Gastroesophageal sphincter (tissue), 4 donors: ENCODE measurements at regions not wholly inside any gene's neighbourhood (a gene's known extent, or its start where the extent isn't known, plus 50 kb on each side); places are given as distances from the start of the nearest gene placed in this dataset.

Source experiments
- ATAC-seq: fragments of 150-250 bp; one replicate; pipeline ENCODE4 v1.9.1; 2016; ENCODE audit warnings: mild to moderate bottlenecking, moderate library complexity
- H3K27ac ChIP-seq, 4 donors: fragments of 200-600 bp; sonication (generic) in 3 of 4; 1 replicate in 3 of 4; 2 replicates in 1 of 4; pipeline ENCODE4 v1.5.1; 2016 to 2019
- H3K27me3 ChIP-seq: fragments of 200-600 bp; sonication (generic); one replicate; pipeline ENCODE4 v1.5.1; 2019
- H3K36me3 ChIP-seq, 2 donors: fragments of 200-600 bp; sonication (generic); one replicate each; pipeline ENCODE4 v1.5.1; 2019; ENCODE audit warnings: control low read depth in 1 of 2
- H3K4me1 ChIP-seq, 3 donors: fragments of 200-600 bp; sonication (generic); 1 replicate in 2 of 3; 2 replicates in 1 of 3; pipeline ENCODE4 v1.5.1; 2016 to 2019; ENCODE audit warnings: control low read depth in 2 of 3
- H3K4me3 ChIP-seq, 2 donors: fragments of 200-600 bp; sonication (generic); one replicate each; pipeline ENCODE4 v1.5.1; 2019; ENCODE audit warnings: mild to moderate bottlenecking in 1 of 2, moderate library complexity in 1 of 2
- H3K9me3 ChIP-seq, 3 donors: fragments of 200-600 bp; sonication (generic); one replicate each; pipeline ENCODE4 v1.5.1; 2017 to 2019; ENCODE audit warnings: control low read depth in 2 of 3
- EP300 ChIP-seq: sonication (generic); formaldehyde crosslinking; IDR thresholded peaks from one replicate; pipeline ENCODE4 v1.6.1; 2017; ENCODE audit warnings: antibody characterized with exemption, mild to moderate bottlenecking
- POLR2A ChIP-seq, 2 donors: fragments of 450-650 bp; IDR thresholded peaks; one replicate each; pipeline ENCODE4 v1.6.1; 2017; ENCODE audit warnings: antibody characterized with exemption in 2 of 2, mild to moderate bottlenecking in 2 of 2, moderate library complexity in 1 of 2
- POLR2AphosphoS5 ChIP-seq: sonication (generic); formaldehyde crosslinking; IDR thresholded peaks from one replicate; pipeline ENCODE4 v1.6.1; 2017; ENCODE audit warnings: antibody characterized with exemption
- WGBS, 2 donors: methylation state at CpG; one replicate each; pipeline ENCODE4 v1.1.5; 2018; ENCODE audit warnings: low coverage in 1 of 2; 5-methylcytosine and 5-hydroxymethylcytosine counted together
- TF ChIP-seq, protein P1 (sequence below), 4 experiments: fragments of 200-600 bp in 2 of 4; fragments of 450-650 bp in 2 of 4; sonication (generic) in 1 of 4; IDR thresholded peaks; one replicate each; pipeline ENCODE4 v1.5.1; 2017 to 2019; ENCODE audit warnings: antibody characterized with exemption in 4 of 4, mild to moderate bottlenecking in 2 of 4, moderate library complexity in 2 of 4

DNA sequence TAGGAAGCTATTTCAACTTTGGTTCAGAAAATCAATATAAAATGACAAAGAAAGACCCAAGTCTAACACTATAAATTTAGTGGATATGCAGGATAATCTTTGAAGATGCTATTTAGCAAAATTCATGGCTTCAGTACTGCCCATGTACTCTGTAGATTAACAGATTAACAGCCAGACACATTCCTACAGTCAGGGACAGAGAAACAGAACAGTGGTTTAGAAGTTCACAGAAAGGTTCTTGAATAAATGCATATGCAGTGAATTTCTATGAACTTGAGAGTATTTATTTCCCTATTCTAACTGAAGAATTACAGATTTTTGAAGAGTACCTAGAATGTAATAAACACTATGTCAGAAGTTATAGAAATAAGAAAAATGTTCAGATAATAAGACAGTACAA, 222.8 kb downstream of the KLF12 start:
- Histone ChIP-seq H3K36me3 (no peaks in the 10 kb centered on the region), H3K27me3 (no peaks in the 10 kb centered on the region), H3K9me3 (no peaks in the 10 kb centered on the region), H3K4me3 (no peak overlapping the region), H3K4me1 (peaks cover 13 to 50% (median 31%) of the 10 kb centered on the region in 3 donors), H3K27ac (peak overlapping the region; percentile 8 to 77 (median 72))
- TF ChIP-seq POLR2A (IDR thresholded peaks at IDR 0.05) (no peak), POLR2AphosphoS5 (no peak), EP300 (no peak)
- TF ChIP-seq, protein P1, sequence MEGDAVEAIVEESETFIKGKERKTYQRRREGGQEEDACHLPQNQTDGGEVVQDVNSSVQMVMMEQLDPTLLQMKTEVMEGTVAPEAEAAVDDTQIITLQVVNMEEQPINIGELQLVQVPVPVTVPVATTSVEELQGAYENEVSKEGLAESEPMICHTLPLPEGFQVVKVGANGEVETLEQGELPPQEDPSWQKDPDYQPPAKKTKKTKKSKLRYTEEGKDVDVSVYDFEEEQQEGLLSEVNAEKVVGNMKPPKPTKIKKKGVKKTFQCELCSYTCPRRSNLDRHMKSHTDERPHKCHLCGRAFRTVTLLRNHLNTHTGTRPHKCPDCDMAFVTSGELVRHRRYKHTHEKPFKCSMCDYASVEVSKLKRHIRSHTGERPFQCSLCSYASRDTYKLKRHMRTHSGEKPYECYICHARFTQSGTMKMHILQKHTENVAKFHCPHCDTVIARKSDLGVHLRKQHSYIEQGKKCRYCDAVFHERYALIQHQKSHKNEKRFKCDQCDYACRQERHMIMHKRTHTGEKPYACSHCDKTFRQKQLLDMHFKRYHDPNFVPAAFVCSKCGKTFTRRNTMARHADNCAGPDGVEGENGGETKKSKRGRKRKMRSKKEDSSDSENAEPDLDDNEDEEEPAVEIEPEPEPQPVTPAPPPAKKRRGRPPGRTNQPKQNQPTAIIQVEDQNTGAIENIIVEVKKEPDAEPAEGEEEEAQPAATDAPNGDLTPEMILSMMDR (IDR thresholded peaks at IDR 0.05) = no peak
- ATAC-seq = no peak

DNA sequence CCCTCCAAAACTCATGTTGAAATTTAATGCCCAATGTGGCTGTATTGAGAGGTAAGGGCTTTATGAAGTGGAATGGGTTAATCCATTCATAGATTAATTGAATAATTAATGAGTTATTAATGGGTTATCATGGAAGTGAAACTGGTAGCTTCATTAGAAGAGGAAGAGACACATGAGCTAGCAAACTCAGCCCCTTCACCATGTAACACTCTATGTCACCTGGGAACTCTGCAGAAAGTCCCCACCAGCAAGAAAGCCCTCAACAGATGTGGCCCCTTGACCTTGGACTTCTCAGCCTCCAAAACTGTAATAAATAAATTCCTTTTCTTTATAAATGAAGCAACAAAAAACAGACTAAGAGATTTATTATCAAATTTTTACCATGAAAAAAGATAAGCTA, 223.5 kb downstream of the KLF12 start:
- Histone ChIP-seq H3K27ac (no peak overlapping the region), H3K9me3 (no peaks in the 10 kb centered on the region), H3K36me3 (no peaks in the 10 kb centered on the region), H3K4me3 (no peak overlapping the region), H3K4me1 (peaks cover 13 to 45% (median 31%) of the 10 kb centered on the region in 3 donors), H3K27me3 (no peaks in the 10 kb centered on the region)
- TF ChIP-seq EP300 (no peak), POLR2A (IDR thresholded peaks at IDR 0.05) (no peak), POLR2AphosphoS5 (no peak)
- TF ChIP-seq, protein P1 (IDR thresholded peaks at IDR 0.05) = no peak
- no peak for ATAC-seq

DNA sequence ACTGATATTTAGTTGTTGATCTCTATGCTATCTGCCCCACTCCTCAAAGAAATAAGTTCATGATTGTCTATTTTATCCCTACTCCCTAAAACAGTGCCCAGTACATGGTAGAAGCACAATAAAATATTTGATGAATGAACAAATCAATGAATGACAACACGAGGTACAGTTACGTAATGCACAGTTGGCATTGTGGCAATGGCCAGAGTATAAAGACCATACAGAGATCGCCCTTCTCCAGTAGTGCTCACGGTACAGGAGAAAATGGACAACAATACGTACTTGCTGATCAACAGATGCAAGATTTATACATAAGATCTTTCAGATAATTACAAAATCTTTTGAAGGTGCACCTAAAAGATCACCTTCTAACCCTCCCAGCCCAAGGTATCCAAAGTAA, 225.4 kb downstream of the KLF12 start:
- TF ChIP-seq EP300 = no peak
- TF ChIP-seq, protein P1 (IDR thresholded peaks at IDR 0.05) = no peak
- TF ChIP-seq POLR2A (IDR thresholded peaks at IDR 0.05) = no peak
- no peak for TF ChIP-seq POLR2AphosphoS5
- no peak for ATAC-seq
- Histone ChIP-seq H3K4me1 (peaks cover 7 to 30% (median 23%) of the 10 kb centered on the region in 3 donors), H3K27me3 (no peaks in the 10 kb centered on the region), H3K27ac (no peak overlapping the region), H3K4me3 (no peak overlapping the region), H3K9me3 (no peaks in the 10 kb centered on the region), H3K36me3 (no peaks in the 10 kb centered on the region)
- 89 to 96% methylated on average over 5 of the region's 5 CpGs for WGBS, 2 donors

DNA sequence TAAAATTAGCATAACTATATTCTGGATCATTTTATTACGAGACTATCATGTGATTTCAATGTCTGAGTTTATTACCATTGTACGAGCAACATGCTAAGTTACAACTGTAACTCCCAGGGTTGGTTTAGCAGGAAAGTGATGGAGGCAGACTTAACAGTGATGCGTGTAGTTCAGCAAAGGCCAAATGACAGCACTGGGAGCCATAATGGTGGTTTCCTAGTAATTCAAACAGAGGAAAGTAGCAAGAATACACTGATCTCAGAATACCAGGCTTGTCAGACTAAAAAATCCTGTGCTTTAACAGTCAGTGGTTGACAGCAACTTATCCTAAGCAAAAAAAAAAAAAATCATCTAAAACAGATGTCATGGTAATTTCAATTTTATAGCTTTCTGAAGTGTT, 229.6 kb downstream of the KLF12 start:
- no peak for ATAC-seq
- no peaks in the 10 kb centered on the region for H3K36me3 ChIP-seq
- H3K4me3 ChIP-seq = no peak overlapping the region
- 91 to 100% methylated on average over 3 of the region's 3 CpGs for WGBS, 2 donors
- H3K4me1 ChIP-seq = peaks cover 0 to 15% (median 0%) of the 10 kb centered on the region in 3 donors
- H3K9me3 ChIP-seq = no peaks in the 10 kb centered on the region
- no peaks in the 10 kb centered on the region for H3K27me3 ChIP-seq
- no peak overlapping the region for H3K27ac ChIP-seq
- TF ChIP-seq, protein P1 (IDR thresholded peaks at IDR 0.05) = no peak
- TF ChIP-seq EP300 (no peak), POLR2A (IDR thresholded peaks at IDR 0.05) (no peak), POLR2AphosphoS5 (no peak)

DNA sequence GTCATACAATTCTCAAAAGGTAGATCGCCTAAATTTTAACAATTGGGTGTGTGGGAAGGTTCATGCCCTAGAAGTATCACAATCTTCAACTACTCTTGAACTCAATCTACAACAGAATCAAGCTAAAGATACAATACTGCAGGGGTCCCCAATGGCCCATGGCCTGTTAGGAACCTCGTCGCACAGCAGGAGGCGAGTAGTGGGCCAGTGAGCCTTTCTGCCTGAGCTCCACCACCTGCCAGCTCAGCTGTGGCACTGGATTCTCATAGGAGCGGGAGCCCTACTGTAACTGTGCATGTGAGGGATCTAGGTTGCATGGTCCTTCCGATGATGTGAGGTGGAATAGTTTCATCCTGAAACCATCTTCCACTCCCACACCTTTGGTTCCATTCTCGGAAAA, 230.6 kb downstream of the KLF12 start:
- TF ChIP-seq, protein P1 (IDR thresholded peaks at IDR 0.05) = no peak
- TF ChIP-seq EP300 = no peak
- no peak overlapping the region for H3K27ac ChIP-seq
- H3K4me1 ChIP-seq = peaks cover 0 to 14% (median 0%) of the 10 kb centered on the region in 3 donors
- no peaks in the 10 kb centered on the region for H3K9me3 ChIP-seq
- 93% methylated on average over 4 to 6 of the region's 7 CpGs for WGBS, 2 donors
- no peak overlapping the region for H3K4me3 ChIP-seq
- H3K27me3 ChIP-seq = no peaks in the 10 kb centered on the region
- ATAC-seq = no peak
- no peaks in the 10 kb centered on the region for H3K36me3 ChIP-seq
